ENCODE measurements at regions not wholly inside any gene's neighbourhood (a gene's known extent, or its start where the extent isn't known, plus 50 kb on each side); places are given as distances from the start of the nearest gene placed in this dataset.
"Not testable (repeated sequence)": the region's sequence is repeated elsewhere in the genome, so short reads cannot be mapped to it uniquely, and the experiment has no call there.

DNA sequence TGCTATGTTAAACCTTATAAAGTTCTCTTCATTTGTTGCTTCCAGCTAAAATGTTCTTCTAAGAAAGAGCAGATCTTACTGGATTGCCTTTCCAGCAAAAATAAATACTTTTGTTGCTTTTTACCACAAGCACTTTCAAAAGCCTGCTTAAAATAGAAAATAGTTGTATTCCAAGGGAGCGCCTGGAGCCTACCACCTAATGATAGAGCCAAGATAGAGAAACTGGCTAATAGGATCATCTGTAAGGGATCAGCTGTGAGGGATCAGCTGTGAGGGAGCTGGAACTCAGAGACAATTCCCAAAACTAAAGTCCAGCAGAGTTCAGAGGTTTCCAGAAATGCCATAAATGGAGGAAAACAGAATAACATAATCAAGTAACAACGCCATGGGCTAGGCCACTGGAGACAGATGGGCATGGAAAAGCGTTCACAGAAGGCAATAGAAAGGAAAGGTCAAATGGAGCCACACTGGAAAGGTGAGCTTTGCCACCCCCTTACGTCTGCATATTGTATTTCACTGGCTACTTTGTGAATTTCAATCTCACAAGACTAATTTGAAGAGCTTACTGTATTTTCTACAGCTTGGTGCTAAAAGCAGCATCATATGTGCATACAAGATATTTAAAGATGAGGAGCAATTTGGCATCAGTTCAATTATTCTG is 140.6 kb upstream of the TLE4 start:
- Histone ChIP-seq H3K4me1 (no peaks in the 10 kb centered on the region), H3K4me3 (no peak overlapping the region), H3K27me3 (no peaks in the 10 kb centered on the region), H3K27ac (no peak overlapping the region), H3K36me3 (no peaks in the 10 kb centered on the region), H3K9me3 (peaks cover 0 to 4% (median 2%) of the 10 kb centered on the region in 4 donors)
- intact Hi-C loops (cut with DNase I) = no loop called here
- TF ChIP-seq POLR2AphosphoS5 (IDR thresholded peaks at IDR 0.05) (no peak), EP300 (IDR thresholded peaks at IDR 0.05) (no peak), POLR2A (IDR thresholded peaks at IDR 0.05) (no peak)
- TF ChIP-seq, protein P1, sequence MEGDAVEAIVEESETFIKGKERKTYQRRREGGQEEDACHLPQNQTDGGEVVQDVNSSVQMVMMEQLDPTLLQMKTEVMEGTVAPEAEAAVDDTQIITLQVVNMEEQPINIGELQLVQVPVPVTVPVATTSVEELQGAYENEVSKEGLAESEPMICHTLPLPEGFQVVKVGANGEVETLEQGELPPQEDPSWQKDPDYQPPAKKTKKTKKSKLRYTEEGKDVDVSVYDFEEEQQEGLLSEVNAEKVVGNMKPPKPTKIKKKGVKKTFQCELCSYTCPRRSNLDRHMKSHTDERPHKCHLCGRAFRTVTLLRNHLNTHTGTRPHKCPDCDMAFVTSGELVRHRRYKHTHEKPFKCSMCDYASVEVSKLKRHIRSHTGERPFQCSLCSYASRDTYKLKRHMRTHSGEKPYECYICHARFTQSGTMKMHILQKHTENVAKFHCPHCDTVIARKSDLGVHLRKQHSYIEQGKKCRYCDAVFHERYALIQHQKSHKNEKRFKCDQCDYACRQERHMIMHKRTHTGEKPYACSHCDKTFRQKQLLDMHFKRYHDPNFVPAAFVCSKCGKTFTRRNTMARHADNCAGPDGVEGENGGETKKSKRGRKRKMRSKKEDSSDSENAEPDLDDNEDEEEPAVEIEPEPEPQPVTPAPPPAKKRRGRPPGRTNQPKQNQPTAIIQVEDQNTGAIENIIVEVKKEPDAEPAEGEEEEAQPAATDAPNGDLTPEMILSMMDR (IDR thresholded peaks at IDR 0.05) = no peak
- WGBS, 2 donors = 80 to 82% methylated on average over 4 of the region's 4 CpGs
- no peak for DNase-seq

DNA sequence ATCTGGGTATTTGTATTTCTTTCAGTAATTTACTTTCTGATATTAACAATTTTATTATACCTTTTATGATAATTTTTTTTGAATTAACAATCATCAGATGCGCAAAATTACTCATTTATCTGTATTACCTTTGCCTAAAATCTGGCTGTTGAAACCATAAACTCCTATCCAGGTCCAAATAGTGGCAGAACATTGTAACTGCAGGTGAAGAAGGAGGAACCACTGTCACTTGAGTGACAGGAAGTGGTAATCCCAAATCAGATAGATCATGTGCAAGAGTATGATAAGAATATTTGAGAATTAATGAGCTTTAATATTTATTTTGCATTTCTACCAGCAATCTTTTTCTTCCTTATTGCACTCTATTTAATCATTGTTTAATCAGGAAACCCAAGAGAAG is 139.3 kb upstream of the TLE4 start:
- TF ChIP-seq, protein P1 (IDR thresholded peaks at IDR 0.05) = no peak
- no peak for TF ChIP-seq EP300 (IDR thresholded peaks at IDR 0.05)
- no peak for TF ChIP-seq POLR2A (IDR thresholded peaks at IDR 0.05)
- TF ChIP-seq POLR2AphosphoS5 (IDR thresholded peaks at IDR 0.05) = no peak
- WGBS, 2 donors = 97 to 98% methylated on average over 1 of the region's 1 CpG
- H3K4me3 ChIP-seq = no peak overlapping the region
- H3K9me3 ChIP-seq = peaks cover 0 to 2% (median 0%) of the 10 kb centered on the region in 4 donors
- H3K27ac ChIP-seq = no peak overlapping the region
- H3K4me1 ChIP-seq = no peaks in the 10 kb centered on the region
- H3K27me3 ChIP-seq = no peaks in the 10 kb centered on the region
- intact Hi-C loops (cut with DNase I) = no loop called here
- no peaks in the 10 kb centered on the region for H3K36me3 ChIP-seq
- no peak for DNase-seq

DNA sequence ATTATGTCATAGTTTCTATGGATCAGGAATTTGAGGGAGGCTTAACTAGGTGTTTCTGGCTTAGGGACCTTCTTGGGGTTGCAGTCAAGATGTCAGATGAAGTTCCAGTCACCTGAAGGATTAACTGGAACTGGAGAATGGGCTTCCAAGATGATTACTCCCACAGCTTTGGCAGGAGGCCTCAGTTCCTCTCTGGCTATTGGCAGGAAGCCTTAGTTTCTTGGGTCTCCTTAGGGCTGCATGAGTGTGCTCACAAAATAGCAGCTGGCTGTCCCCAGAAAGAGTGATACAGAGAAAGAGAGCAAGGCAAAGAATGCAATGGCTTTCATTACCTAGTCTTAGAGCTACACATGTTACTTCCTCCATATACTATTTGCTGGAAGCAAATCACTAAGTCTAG is 138.1 kb upstream of the TLE4 start:
- Histone ChIP-seq H3K9me3 (no peaks in the 10 kb centered on the region), H3K4me3 (no peak overlapping the region), H3K27ac (no peak overlapping the region), H3K4me1 (no peaks in the 10 kb centered on the region), H3K36me3 (no peaks in the 10 kb centered on the region), H3K27me3 (peaks cover 0 to 2% (median 0%) of the 10 kb centered on the region in 3 donors)
- intact Hi-C loops (cut with DNase I) = no loop called here
- TF ChIP-seq EP300 (IDR thresholded peaks at IDR 0.05) = no peak
- no peak for DNase-seq

DNA sequence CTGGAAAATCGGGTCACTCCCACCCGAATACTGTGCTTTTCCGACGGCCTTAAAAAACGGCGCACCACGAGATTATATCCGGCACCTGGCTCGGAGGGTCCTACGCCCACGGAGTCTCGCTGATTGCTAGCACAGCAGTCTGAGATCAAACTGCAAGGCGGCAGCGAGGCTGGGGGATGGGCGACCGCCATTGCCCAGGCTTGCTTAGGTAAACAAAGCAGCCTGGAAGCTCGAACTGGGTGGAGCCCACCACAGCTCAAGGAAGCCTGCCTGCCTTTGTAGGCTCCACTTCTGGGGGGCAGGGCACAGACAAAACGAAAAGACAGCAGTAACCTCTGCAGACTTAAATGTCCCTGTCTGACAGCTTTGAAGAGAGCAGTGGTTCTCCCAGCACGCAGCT is 132.5 kb upstream of the TLE4 start:
- H3K4me3 ChIP-seq; intact Hi-C loops (cut with DNase I); H3K36me3 ChIP-seq; H3K4me1 ChIP-seq; H3K27me3 ChIP-seq; H3K27ac ChIP-seq; H3K9me3 ChIP-seq; DNase-seq: not testable (repeated sequence)
- WGBS, 2 donors = 11 to 28% methylated on average over 19 of the region's 19 CpGs

DNA sequence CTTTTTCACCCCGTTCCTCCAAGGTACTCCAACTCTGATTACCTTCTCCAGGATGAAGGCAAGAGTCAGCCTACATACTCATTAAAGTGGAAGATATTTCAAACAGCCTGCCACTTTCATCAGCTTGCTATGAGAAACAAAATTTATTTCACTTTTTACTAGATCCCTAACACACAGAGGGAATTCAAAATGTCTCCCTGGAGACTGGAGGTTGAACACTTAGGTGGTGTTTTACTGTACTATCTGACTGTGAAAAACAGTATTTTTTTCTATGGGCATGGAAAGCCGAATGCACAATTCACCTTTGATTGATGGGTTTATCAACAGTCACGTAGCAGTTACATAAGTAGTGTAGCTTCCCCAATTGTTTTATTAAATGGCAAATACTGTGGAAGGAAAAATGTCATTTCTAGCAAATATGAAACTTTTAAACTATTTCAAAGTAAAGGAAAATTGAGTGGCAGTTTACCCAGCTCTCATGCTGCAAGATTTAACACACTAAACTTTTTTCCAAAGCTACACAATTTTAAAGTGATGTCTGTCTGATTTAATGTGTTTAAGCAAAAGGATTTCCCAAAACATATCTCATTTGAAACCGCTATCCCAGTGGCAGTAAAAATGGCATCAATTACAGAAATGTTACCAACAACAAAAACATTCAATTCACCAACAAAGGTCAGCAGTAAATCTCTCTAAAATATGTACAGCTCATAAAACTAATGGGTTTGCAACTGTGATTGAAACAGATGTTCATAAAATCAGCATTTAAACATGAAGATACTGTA is 125.0 kb upstream of the TLE4 start:
- Histone ChIP-seq H3K4me3 (no peak overlapping the region), H3K36me3 (no peaks in the 10 kb centered on the region), H3K27ac (no peak overlapping the region), H3K4me1 (no peaks in the 10 kb centered on the region), H3K9me3 (no peaks in the 10 kb centered on the region), H3K27me3 (no peaks in the 10 kb centered on the region)
- 43 to 50% methylated on average over 4 of the region's 4 CpGs for WGBS, 2 donors
- DNase-seq = no peak
- intact Hi-C loops (cut with DNase I) = no loop called here
- TF ChIP-seq POLR2A (IDR thresholded peaks at IDR 0.05) = no peak
- TF ChIP-seq, protein P1 (IDR thresholded peaks at IDR 0.05) = no peak

DNA sequence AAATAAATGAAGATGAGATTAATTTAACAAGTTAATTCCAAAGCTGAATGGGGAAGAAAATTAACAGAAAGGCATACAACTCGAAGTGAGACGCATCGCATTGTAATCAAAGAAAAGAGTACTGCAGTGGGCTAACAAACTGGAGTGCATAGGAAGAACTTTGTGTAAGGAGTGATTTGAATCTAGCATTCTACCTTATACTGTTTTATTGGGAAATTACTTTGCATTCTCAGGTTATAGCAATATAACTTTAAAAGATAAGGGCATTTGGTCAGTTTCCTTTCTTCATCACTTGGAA is 124.5 kb upstream of the TLE4 start:
- 83 to 88% methylated on average over 3 of the region's 3 CpGs for WGBS, 2 donors
- no peak for DNase-seq
- Histone ChIP-seq H3K36me3 (no peaks in the 10 kb centered on the region), H3K9me3 (peaks cover 0 to 3% (median 0%) of the 10 kb centered on the region in 4 donors), H3K4me3 (no peak overlapping the region), H3K27ac (no peak overlapping the region), H3K27me3 (no peaks in the 10 kb centered on the region), H3K4me1 (no peaks in the 10 kb centered on the region)
- TF ChIP-seq POLR2A (IDR thresholded peaks at IDR 0.05) = no peak
- TF ChIP-seq POLR2AphosphoS5 (IDR thresholded peaks at IDR 0.05) = no peak
- TF ChIP-seq EP300 (IDR thresholded peaks at IDR 0.05) = no peak
- TF ChIP-seq, protein P1 (IDR thresholded peaks at IDR 0.05) = no peak
- intact Hi-C loops (cut with DNase I) = no loop called here
